Heart left ventricle (tissue), 16 donors: ENCODE measurements at regions not wholly inside any gene's neighbourhood (a gene's known extent, or its start where the extent isn't known, plus 50 kb on each side); places are given as distances from the start of the nearest gene placed in this dataset.
A peak's percentile ranks its signal among the peaks of the same experiment; 100 is the strongest.

Experiments used
- ATAC-seq, 4 donors: fragments of 200-7000 bp; cut with Tn5 transposase; one replicate each; pipeline ENCODE4 v1.9.1; 2020 to 2022; ENCODE audit warnings: moderate library complexity in 4 of 4, mild to moderate bottlenecking in 3 of 4, moderate number of reproducible peaks in 1 of 4
- DNase-seq, 5 donors: peaks; one replicate each; pipeline ENCODE4 v3.0.0-alpha.2; 2020
- H3K27ac ChIP-seq, 12 donors: fragments of 200-600 bp; sonication (generic) in 4 of 12; one replicate each; pipeline versions ENCODE4 v1.5.0 to v1.8.0; 2016 to 2022; ENCODE audit warnings: mild to moderate bottlenecking in 2 of 12
- H3K27me3 ChIP-seq, 9 donors: fragments of 200-600 bp; sonication (generic) in 2 of 9; one replicate each; pipeline versions ENCODE4 v1.5.1 to v1.8.0; 2016 to 2022; ENCODE audit warnings: mild to moderate bottlenecking in 3 of 9
- H3K36me3 ChIP-seq, 9 donors: fragments of 200-600 bp; sonication (generic) in 2 of 9; one replicate each; pipeline versions ENCODE4 v1.5.0 to v1.8.0; 2018 to 2022; ENCODE audit warnings: mild to moderate bottlenecking in 2 of 9
- H3K4me1 ChIP-seq, 12 donors: fragments of 200-600 bp; sonication (generic) in 4 of 12; one replicate each; pipeline versions ENCODE4 v1.5.0 to v1.8.0; 2016 to 2022; ENCODE audit warnings: mild to moderate bottlenecking in 3 of 12
- H3K4me3 ChIP-seq, 12 donors: fragments of 200-600 bp; sonication (generic) in 4 of 12; one replicate each; pipeline versions ENCODE4 v1.5.0 to v1.8.0; 2017 to 2022; ENCODE audit warnings: mild to moderate bottlenecking in 9 of 12, moderate library complexity in 4 of 12
- H3K9me3 ChIP-seq, 12 donors: fragments of 200-600 bp; sonication (generic) in 4 of 12; one replicate each; pipeline versions ENCODE4 v1.5.0 to v1.8.0; 2016 to 2022; ENCODE audit warnings: mild to moderate bottlenecking in 1 of 12
- POLR2A ChIP-seq, 2 donors: fragments of 450-650 bp; IDR thresholded peaks; one replicate each; pipeline ENCODE4 v1.6.1; 2017; ENCODE audit warnings: antibody characterized with exemption in 2 of 2, mild to moderate bottlenecking in 2 of 2, moderate library complexity in 2 of 2
- WGBS, 4 donors: extraction: QIAGEN DNeasy Blood & Tissue Kit in 2 of 4; methylation state at CpG; one replicate each; pipeline versions ENCODE4 v1.1.5 to v1.1.7; 2013 to 2018; 5-methylcytosine and 5-hydroxymethylcytosine counted together
- intact Hi-C, 10 donors: fragments of 100-400 bp; cut with DNase I; formaldehyde crosslinking; loops; one replicate each; pipeline versions ENCODE4 v1.11.1 to v1.14.2; 2022
- TF ChIP-seq, protein P1 (sequence below), 12 donors: fragments of 200-600 bp; sonication (generic) in 4 of 12; IDR thresholded peaks; one replicate each; pipeline versions ENCODE4 v1.5.0 to v1.8.0; 2018 to 2022; ENCODE audit warnings: antibody characterized with exemption in 12 of 12, mild to moderate bottlenecking in 5 of 12
- donor health status: ischemic (EF 13 %, LVEDD 7.1; RV severe dilation, severe dysfunction).
- donor health status: healthy with polysubstance abuse.
- donor health status: DM: no; HTN: yes; CAD: no.
- donor health status: DM: no; HTN: no; CAD: no.
- donor health status: ischemic (EF 25% LVEDD 6.9; RV normal size, moderate dysfunction).
- donor health status: ischemic (EF 25% LVEDD 5.7; RV mildly dilated, moderate dysfunction).
- donor health status: healthy.
- donor health status: DM: yes; HTN: yes; CAD: no.
- donor health status: ischemic (EF 35%, LVEDD 5.7; RV mildly dilated, moderate dysfunction).
- donor health status: nonischemic (EF 11% LVEDD 7.7; RV severe dilation, severe dysfunction).
- donor health status: DM: yes; HTN: yes; CAD: no.
- donor health status: PGD.
- donor health status: ischemic (EF 29% LVEDD 5.4; RV normal size, mild dysfunction).
- donor health status: nonischemic (EF 23%, LVEDD 6.1; RV moderate dilation, normal function).

DNA sequence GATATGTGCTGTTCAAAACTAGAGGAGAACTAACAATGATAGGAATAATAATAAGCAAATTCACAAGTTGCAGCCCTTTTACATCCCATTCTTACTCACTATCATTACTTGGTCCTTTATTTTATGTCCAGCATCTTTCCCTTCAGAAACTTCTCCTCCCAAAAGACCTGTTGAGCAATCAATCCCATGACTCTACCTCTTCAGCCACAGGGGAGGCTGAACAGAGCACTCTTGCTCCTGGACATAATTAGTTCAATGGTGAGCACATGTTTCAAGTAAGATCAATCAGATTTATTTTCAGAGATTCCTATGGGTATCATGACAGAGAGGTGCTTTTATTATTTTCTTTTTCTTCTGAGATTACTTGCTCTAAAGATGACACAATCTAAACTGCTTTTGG lies 260.0 kb downstream of the COG6 start:
- TF ChIP-seq, protein P1, sequence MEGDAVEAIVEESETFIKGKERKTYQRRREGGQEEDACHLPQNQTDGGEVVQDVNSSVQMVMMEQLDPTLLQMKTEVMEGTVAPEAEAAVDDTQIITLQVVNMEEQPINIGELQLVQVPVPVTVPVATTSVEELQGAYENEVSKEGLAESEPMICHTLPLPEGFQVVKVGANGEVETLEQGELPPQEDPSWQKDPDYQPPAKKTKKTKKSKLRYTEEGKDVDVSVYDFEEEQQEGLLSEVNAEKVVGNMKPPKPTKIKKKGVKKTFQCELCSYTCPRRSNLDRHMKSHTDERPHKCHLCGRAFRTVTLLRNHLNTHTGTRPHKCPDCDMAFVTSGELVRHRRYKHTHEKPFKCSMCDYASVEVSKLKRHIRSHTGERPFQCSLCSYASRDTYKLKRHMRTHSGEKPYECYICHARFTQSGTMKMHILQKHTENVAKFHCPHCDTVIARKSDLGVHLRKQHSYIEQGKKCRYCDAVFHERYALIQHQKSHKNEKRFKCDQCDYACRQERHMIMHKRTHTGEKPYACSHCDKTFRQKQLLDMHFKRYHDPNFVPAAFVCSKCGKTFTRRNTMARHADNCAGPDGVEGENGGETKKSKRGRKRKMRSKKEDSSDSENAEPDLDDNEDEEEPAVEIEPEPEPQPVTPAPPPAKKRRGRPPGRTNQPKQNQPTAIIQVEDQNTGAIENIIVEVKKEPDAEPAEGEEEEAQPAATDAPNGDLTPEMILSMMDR (IDR thresholded peaks at IDR 0.05), result no peak
- TF ChIP-seq POLR2A (IDR thresholded peaks at IDR 0.05), result no peak
- no peak for DNase-seq
- Histone ChIP-seq H3K4me1 (peaks cover 0 to 27% (median 6%) of the 10 kb centered on the region in 12 donors), H3K4me3 (no peak overlapping the region), H3K27ac (peak overlapping the region in 1 of 12 donors; percentile 13), H3K27me3 (no peaks in the 10 kb centered on the region), H3K36me3 (no peaks in the 10 kb centered on the region), H3K9me3 (no peaks in the 10 kb centered on the region)
- ATAC-seq, result peak in 1 of 4 donors; percentile 53
- intact Hi-C loops, result no loop called here

DNA sequence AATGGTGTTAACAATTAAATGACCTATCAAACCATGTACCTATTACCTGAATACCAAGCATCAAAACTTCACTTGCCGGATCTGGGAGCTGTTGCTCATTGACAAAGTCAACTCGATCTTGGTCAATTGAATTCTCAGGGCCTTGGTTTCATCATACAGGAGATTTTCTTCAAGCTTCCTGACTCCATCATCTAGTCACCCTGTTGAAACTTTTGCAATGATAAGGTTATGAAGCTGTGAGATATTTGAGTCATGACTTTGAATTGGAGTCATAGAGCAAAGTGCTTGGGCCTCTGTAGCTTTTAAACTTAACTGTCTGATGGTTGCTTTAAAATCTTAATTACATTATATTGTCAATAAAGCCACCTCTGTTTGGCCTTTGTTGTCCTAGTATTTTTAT lies 260.9 kb downstream of the COG6 start:
- no peak for ATAC-seq
- Histone ChIP-seq H3K9me3 (peaks cover 0 to 3% (median under 1%) of the 10 kb centered on the region in 12 donors), H3K27me3 (no peaks in the 10 kb centered on the region), H3K36me3 (no peaks in the 10 kb centered on the region), H3K4me1 (peaks cover 0 to 21% (median 4%) of the 10 kb centered on the region in 12 donors), H3K27ac (no peak overlapping the region), H3K4me3 (no peak overlapping the region)
- intact Hi-C loops, result no loop called here
- DNase-seq, result no peak
- 92 to 99% (median 97%) methylated on average over 2 of the region's 2 CpGs for WGBS, 4 donors
- TF ChIP-seq, protein P1 (IDR thresholded peaks at IDR 0.05), result no peak
- no peak for TF ChIP-seq POLR2A (IDR thresholded peaks at IDR 0.05)

DNA sequence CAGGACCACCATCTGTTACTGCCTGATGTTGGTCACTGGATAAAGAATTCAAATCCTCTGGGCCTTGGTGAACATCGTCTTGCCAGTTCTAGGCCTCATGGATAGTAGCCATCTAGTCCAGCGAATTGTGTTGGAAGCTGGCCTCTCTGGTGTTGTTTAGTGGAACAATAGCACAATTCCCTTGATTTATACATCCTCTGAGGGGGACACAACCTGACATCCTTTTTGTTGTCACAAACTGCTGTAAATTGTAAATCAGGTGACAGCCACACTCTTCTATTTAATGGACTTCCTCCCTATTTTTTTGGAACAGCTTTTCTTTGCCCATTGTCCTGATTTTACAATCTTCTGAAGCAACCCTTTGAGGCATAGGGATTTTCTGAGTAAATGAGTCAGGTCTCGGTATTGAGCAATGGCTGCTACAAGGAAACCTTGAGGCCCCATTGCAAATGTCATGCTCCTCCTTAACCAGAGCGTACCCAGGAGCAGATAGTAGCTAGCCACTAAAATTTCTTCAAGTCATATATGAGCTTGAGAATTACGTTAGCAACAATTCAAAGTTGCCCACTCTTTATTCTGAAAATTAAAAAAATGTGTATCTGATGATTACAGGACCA lies 263.3 kb downstream of the COG6 start:
- TF ChIP-seq, protein P1 (IDR thresholded peaks at IDR 0.05), result no peak
- no peak for TF ChIP-seq POLR2A (IDR thresholded peaks at IDR 0.05)
- DNase-seq, result no peak
- Histone ChIP-seq H3K27me3 (no peaks in the 10 kb centered on the region), H3K9me3 (peaks cover 0 to 15% (median 11%) of the 10 kb centered on the region in 12 donors), H3K36me3 (no peaks in the 10 kb centered on the region), H3K4me3 (no peak overlapping the region), H3K27ac (no peak overlapping the region), H3K4me1 (peaks cover 0 to 11% (median under 1%) of the 10 kb centered on the region in 12 donors)
- 84 to 96% (median 95%) methylated on average over 5 of the region's 5 CpGs for WGBS, 4 donors
- no peak for ATAC-seq
- intact Hi-C loops, result no loop called here

DNA sequence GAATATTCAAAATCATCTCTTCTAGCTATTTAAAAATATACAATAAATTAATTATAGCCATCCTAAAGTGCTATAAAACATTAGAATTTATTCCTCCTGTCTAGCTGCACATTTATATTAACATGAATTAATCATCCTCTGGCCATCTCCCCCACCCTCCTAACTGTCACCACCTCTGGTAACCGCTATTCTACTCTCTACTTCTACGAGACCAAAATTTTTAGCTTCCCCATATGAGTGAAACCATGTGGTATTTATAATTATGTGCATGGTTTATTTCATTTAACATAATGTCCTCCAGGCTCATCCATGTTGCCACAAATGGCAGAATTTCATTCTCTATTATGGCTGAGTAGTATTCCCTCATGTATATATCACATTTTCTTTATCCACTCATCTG lies 265.2 kb downstream of the COG6 start:
- intact Hi-C loops, result no loop called here
- ATAC-seq (no peak), DNase-seq (no peak)
- H3K27me3 ChIP-seq, result no peaks in the 10 kb centered on the region
- no peaks in the 10 kb centered on the region for H3K36me3 ChIP-seq
- WGBS, 4 donors, result 87 to 93% (median 90%) methylated on average over 2 of the region's 2 CpGs
- H3K9me3 ChIP-seq, result peaks cover 0 to 24% (median 19%) of the 10 kb centered on the region in 12 donors
- no peak overlapping the region for H3K4me3 ChIP-seq
- no peak overlapping the region for H3K27ac ChIP-seq
- no peak for TF ChIP-seq POLR2A (IDR thresholded peaks at IDR 0.05)
- TF ChIP-seq, protein P1 (IDR thresholded peaks at IDR 0.05), result no peak
- H3K4me1 ChIP-seq, result no peaks in the 10 kb centered on the region
